Brain microvascular endothelial cell (primary cell): ENCODE measurements at regions not wholly inside any gene's neighbourhood (a gene's known extent, or its start where the extent isn't known, plus 50 kb on each side); places are given as distances from the start of the nearest gene placed in this dataset.

Source experiments
- DNase-seq: peaks from one replicate; pipeline ENCODE4 v3.0.0-alpha.2; 2020
- H3K27ac ChIP-seq: fragments of 250-450 bp; sonication (Bioruptor Pico); 2 replicates; pipeline ENCODE4 v1.5.1; 2020; ENCODE audit warnings: mild to moderate bottlenecking, moderate library complexity
- H3K27me3 ChIP-seq: fragments of 250-450 bp; sonication (Bioruptor Pico); replicated peaks from 2 replicates; pipeline ENCODE4 v1.5.1; 2020; ENCODE audit warnings: mild to moderate bottlenecking
- H3K36me3 ChIP-seq: fragments of 250-450 bp; sonication (Bioruptor Pico); replicated peaks from 2 replicates; pipeline ENCODE4 v1.5.1; 2020; ENCODE audit warnings: mild to moderate bottlenecking
- H3K4me3 ChIP-seq: 2 replicates; pipeline ENCODE4 v1.5.1; 2011; ENCODE audit warnings: low read depth, mild to moderate bottlenecking, control low read depth, low read length, moderate library complexity
- in situ Hi-C: cut with HindIII; loops from 2 replicates; pipeline ENCODE4 v1.10.0; 2017; ENCODE audit warnings: low sequenced_read_pairs, low pct_ligation_motif_present
- TF ChIP-seq, protein P1 (sequence below): IDR thresholded peaks from 2 replicates; pipeline ENCODE4 v1.5.1; 2011; ENCODE audit warnings: low read depth, mild to moderate bottlenecking, moderate library complexity, low read length, control low read depth, inconsistent platforms; ENCODE audit errors: missing control alignments

DNA sequence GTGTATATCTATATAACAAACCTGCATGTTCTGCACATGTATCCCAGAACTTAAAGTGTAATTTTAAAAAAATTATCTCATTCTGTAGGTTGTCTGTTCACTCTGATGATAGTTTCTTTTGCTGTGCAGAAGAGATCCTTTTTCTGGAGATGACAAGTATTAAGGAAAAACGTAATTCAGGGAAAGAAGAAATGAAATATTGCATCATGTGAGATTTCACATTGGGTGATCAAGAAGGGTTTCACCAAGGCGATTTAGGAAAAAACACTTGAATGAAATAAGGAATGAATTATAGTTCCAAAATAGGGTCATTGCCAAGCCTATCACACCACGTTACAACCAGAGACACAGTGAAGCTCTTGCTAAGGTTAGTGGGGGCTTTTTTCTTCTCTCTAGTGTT lies 227.9 kb downstream of the HNRNPD start:
- no peak overlapping the region for H3K27ac ChIP-seq
- TF ChIP-seq, protein P1, sequence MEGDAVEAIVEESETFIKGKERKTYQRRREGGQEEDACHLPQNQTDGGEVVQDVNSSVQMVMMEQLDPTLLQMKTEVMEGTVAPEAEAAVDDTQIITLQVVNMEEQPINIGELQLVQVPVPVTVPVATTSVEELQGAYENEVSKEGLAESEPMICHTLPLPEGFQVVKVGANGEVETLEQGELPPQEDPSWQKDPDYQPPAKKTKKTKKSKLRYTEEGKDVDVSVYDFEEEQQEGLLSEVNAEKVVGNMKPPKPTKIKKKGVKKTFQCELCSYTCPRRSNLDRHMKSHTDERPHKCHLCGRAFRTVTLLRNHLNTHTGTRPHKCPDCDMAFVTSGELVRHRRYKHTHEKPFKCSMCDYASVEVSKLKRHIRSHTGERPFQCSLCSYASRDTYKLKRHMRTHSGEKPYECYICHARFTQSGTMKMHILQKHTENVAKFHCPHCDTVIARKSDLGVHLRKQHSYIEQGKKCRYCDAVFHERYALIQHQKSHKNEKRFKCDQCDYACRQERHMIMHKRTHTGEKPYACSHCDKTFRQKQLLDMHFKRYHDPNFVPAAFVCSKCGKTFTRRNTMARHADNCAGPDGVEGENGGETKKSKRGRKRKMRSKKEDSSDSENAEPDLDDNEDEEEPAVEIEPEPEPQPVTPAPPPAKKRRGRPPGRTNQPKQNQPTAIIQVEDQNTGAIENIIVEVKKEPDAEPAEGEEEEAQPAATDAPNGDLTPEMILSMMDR, result no peak
- no peaks in the 10 kb centered on the region for H3K27me3 ChIP-seq
- DNase-seq, result no peak
- H3K36me3 ChIP-seq, result no peaks in the 10 kb centered on the region
- no peak overlapping the region for H3K4me3 ChIP-seq
- in situ Hi-C loops, result no loop called here

DNA sequence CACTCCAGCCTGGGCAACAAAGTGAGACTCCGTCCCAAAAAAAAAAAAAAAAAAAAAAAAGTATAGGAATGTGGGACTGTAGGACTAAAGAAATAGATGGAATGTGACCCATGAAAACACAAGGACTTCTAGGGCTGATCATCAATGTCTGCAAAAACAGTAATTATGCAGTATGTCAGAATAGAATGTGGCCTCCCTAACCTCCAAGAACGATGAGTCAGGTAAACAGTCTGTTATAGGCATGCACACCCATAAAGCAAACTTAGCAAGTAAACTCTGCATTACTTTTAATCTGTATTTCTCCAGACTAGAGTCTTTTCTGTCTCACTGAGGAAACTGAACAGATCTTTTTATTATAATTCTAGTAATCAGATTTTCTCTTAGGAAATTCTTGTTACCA lies 233.4 kb downstream of the HNRNPD start:
- no peak for DNase-seq
- H3K4me3 ChIP-seq, result no peak overlapping the region
- H3K27me3 ChIP-seq, result no peaks in the 10 kb centered on the region
- TF ChIP-seq, protein P1, result no peak
- in situ Hi-C loops, result no loop called here
- no peak overlapping the region for H3K27ac ChIP-seq
- H3K36me3 ChIP-seq, result no peaks in the 10 kb centered on the region

DNA sequence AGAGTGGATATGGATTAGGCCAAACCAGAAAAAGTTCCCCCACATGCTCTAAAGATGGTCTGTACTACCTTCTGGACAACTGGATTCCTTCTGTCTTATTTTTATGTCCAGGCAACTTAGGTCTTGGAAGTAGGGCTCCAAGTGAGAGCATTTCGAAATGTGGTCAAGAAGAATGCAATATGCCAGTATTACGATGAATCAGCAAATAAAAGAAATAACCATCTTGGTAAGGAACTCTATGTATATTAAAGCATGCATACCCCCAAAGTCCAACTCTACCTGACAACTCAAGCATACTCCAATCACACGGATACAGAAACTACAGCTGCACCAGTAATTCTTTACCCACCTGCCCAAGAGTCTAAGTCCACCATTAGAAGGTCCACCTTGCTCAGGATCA lies 234.5 kb downstream of the HNRNPD start:
- TF ChIP-seq, protein P1, result no peak
- in situ Hi-C loops, result no loop called here
- H3K4me3 ChIP-seq, result no peak overlapping the region
- no peak overlapping the region for H3K27ac ChIP-seq
- H3K36me3 ChIP-seq, result no peaks in the 10 kb centered on the region
- no peaks in the 10 kb centered on the region for H3K27me3 ChIP-seq
- no peak for DNase-seq

DNA sequence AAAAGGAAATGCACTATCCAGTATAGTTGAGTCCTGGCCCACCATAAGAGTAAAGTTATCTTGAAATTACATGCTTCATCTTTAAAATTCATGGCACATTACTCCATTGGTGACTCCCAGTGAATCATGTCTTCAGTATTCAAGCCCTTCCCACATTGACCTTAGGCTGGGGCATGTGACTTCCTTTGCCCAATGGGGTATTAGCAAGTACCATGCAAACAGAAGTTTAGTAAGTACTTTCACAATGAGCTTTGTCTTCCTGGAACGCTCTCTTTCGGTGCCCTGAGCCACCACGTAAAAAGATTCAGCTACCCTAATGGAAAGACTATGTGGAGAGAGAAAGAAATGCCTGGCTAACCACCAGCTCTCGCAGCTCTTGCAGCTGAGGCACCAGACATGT lies 235.4 kb downstream of the HNRNPD start:
- Histone ChIP-seq H3K4me3 (no peak overlapping the region), H3K27me3 (no peaks in the 10 kb centered on the region), H3K27ac (no peak overlapping the region), H3K36me3 (no peaks in the 10 kb centered on the region)
- TF ChIP-seq, protein P1, result no peak
- no peak for DNase-seq
- in situ Hi-C loops, result no loop called here

DNA sequence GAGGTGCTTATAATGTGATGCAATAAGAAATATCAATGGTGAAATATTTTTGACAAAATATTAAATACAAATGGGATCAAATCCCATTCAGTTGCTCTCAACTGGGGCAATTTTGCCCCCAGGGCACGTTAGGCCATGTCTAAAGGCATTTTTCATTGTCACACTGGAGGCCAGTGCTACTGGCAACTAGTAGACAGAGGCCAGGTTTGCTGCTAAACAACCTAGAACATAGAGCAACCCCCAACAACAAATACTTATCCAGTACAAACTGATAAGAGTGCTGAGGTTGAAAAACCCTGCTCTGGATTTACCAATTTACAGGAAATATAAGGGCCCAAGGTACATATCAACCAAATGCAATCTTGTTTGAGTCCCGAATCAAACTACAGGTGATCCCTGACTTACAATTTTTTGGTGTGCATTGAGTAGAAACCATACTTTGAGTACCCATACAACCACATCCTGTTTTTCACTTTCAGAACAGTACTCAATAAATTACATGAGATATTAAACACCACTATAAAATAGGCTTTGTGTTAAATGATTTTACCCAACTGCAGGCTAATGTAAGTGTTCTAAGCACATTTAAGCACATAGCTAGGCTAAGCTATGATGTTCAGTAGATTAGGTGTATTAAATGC lies 237.5 kb downstream of the HNRNPD start:
- H3K27ac ChIP-seq, result no peak overlapping the region

More for the DNA sequence above, 237.5 kb downstream of the HNRNPD start:
- TF ChIP-seq, protein P1, result no peak
- in situ Hi-C loops, result no loop called here
- no peaks in the 10 kb centered on the region for H3K36me3 ChIP-seq
- H3K27me3 ChIP-seq, result no peaks in the 10 kb centered on the region
- no peak for DNase-seq
- no peak overlapping the region for H3K4me3 ChIP-seq
